Stimulated activated CD8-positive, alpha-beta memory T cell treated with anti-CD3 and anti-CD28 coated beads, Interleukin-7, amount 100 ng/mL, for 4 hours (primary cell): ENCODE measurements at regions not wholly inside any gene's neighbourhood (a gene's known extent, or its start where the extent isn't known, plus 50 kb on each side); places are given as distances from the start of the nearest gene placed in this dataset.

Experiments used
- DNase-seq, 2 donors: peaks; one replicate each; pipeline ENCODE4 v3.0.0-alpha.2; 2020; ENCODE audit warnings: low read depth in 2 of 2

DNA sequence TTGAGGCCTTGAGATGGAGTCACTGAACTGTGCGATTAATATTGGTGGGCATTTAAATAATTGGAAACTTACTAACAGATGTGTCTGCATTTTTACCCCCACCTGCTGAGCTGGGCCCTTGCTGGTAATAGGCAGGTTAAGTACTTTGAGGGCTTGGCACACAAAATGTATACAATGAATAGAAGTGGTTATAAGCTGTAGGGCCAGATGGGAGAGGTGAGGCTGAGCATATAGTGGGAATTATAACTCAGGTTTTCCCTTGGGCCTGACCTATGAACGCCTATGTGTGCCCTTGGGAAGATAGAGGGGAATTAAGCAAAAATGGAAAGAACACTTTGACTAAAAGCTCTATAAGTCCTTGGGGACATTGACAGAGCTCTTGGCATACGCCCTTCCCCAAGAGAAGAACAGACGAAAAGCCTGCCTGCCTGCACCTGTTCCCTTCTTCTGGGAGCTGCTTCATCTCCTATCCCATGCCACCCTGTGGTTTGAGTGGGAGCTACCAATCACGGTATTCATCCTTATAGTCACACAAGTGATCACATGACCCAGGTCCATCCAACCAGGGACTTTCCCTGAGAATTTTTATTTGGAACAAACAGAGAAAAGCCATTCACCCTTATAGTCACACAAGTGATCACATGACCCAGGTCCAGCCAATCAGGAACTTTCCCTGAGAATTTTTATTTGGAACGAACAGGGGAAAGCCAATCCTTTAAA is 260.7 kb upstream of the CSF3R start:
- no peak for DNase-seq

- DNase-seq = no peak
Measured at GRCh38 chr1:36741066-36741465, 258.4 kb upstream of the CSF3R start.

DNA sequence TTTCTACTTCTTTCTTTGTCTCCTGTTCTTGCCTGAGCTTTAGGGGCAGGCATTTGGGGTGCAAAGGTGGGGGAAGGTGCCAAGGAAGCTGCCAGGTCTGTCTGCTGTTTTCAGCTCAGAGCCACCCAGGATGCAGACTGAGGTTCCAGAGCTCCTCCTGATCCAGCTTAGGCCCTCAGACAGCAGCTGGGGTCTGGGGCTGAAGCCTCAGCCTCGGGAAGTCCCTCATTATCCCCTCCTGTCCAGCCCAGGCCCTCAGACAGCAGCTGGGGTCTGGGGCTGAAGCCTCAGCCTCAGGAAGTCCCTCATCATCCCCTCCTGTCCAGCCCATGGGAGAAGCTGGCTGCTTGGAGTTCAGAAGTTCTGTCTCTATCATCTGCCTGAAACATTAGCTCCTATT is 257.7 kb upstream of the CSF3R start:
- DNase-seq = no peak

DNA sequence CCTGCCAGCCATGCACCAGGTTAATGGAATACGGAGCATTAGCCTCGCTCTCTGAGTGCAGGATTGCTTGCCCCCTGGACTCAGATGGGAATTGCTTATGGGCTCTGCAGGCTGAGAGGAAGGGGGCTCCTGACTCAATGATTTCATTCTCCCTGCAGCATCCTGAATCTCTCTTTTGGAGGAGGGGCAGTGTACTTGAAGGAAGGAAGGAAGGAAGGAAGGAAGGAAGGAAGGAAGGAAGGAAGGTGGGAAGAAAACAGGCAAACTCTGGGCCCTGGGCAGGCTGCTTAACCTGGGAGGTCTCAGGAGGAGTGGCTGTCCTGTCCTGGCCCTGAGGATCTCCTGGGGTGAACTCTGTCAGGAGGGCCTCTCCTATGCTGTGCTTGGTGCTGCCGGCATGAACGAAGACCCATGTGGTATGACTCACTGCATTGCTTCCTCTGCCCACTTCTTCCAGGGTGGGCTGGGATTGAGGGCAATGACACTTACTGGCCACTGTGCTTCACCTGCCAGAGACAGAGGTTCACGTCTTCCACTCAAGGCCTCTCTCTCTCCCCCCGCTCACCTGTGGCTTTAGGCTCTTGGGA is 257.1 kb upstream of the CSF3R start:
- DNase-seq = no peak

GRCh38 chr1:36738245-36738644 is 255.5 kb upstream of the CSF3R start:
- DNase-seq = no peak

DNA sequence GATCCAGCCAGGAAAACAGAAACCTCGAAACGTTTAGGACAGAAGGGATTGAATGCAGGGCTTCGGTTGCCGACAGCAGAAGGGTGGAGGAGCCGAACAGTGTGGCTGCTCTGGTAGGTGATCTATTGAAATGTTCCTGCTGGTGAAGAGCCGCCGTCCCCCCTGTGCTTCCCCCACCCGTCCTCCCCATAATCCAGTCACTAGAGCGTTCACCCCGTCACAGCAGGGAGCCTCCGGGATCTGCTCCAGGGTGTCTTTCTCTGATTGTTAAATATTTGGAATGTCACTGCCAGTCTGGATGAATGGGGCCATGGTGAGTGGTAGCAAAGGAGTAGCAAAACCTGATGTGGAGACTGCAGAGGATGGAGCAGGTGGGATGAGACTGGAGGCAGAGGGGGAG is 255.1 kb upstream of the CSF3R start:
- no peak for DNase-seq

- DNase-seq = no peak
Measured at GRCh38 chr1:36737038-36737555, 254.4 kb upstream of the CSF3R start.

- no peak for DNase-seq
Measured at GRCh38 chr1:36735939-36736730, 253.4 kb upstream of the CSF3R start.

DNA sequence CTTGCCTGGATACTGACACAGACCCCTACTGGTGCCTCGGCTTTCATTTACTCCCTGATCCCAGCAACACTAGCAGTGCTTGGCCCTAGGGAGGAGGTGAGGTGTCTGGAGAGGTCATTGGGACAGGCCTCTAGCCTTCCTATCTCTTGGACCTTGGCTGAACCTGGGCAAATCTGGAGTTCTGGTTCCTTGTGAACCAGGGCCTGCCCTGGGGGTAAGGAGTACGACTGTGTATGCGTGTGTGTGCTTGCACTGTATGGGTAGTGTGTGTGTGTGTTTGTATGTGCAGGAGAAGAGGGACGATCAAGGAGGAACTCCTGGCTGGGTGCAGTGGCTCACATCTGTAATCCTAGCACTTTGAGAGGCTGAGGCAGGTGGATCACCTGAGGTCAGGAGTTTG is 252.7 kb upstream of the CSF3R start:
- DNase-seq = no peak

GRCh38 chr1:36734356-36734755 is 251.6 kb upstream of the CSF3R start:
- no peak for DNase-seq

DNA sequence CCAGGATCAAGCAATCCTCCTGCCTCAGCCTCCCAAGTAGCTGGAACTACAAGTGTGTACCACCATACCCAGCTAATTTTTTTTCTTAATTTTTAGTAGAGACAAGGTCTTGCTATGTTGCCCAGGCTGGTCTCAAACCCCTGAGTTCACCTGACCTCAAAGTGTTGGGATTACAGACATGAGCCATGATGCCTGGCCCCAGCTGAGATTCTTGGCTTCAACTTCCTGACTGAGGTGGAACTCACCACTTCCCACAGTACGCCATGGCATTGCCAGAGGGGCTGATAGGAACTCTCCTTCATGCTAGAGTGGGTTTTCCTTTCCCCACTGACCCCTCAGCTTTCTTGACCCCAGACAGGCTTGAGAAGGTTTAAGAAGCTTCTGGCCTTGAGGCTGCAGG is 251.0 kb upstream of the CSF3R start:
- DNase-seq = no peak

- DNase-seq = no peak
Measured at GRCh38 chr1:36732015-36732356, 249.3 kb upstream of the CSF3R start.

- no peak for DNase-seq
Measured at GRCh38 chr1:36731226-36732014, 248.7 kb upstream of the CSF3R start.

DNA sequence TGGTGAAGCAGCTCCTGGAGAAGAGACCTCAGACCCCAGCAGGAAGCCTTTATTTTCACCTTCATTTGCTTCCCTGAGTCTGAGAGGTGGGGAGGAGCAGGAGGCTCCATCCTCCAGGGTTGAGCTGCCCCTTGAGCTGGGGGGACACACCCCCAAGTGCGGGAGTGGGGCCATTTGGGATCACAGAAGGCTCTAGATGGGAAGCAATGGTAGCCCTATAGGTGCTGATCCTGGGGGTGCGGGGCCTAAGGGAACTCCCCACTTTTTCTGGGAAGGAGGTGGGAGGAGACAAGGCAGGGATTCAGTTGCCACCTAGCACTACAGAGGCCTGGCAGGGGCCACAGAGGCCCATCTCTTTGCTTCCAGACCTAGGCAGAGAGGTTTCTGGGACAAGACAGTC is 247.9 kb upstream of the CSF3R start:
- no peak for DNase-seq

- DNase-seq = no peak
Measured at GRCh38 chr1:36729716-36730510, 247.2 kb upstream of the CSF3R start.

DNA sequence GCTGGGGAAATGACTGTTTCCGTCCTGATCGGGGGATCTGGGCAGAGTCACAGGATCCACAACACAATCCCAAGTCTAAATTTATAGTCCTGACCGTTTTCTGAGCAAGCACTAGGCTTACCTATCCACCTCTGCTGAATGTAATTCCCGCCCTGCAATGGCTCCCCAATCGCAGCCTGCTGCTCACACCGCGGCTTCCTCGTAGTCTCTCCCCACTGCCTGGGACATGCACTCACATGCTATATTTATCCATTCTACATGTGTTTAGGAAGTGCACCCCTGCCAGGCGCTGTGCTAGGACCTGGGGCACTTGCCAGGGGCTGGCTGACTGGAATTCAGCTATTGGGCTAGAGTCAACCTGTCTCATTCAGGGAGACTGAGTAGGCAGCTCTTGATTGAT is 246.6 kb upstream of the CSF3R start:
- DNase-seq = no peak

DNA sequence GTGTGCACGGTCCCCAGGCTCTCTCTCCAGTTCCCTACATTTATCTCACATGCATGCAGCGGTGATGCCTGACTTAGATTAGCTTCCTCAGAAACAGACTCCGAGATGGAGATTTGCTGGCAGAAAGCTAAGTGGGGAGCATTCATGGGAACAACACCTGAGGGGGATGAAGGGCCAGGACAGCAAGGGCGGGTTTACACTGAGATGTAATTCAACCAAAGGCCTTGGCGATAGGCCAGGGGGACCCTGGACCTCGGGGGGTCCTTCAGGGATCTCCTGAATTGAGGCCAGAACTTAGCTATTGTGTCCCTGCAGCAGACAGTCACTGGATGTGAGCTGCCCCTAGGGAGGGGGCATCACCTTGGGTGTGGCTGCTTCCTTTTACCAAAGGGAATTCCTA is 246.1 kb upstream of the CSF3R start:
- no peak for DNase-seq

DNA sequence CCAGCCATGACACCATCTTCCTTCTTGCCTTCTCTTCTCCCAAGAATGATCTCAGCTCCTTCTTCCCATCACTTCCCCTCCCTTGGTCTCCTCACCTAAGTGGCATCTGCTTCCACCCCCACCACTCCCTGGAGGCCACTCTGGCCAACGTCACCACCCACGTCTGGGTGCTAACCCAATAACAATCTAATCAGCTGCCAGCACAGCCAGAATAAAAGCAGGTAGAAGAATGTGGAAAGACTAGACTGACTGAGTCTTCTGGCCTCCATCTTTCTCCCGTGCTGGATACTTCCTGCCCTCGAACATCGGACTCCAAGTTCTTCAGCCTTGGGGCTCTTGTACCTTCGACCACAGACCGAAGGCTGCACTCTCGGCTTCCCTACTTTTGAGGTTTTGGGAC is 245.3 kb upstream of the CSF3R start:
- DNase-seq = no peak

- no peak for DNase-seq
Measured at GRCh38 chr1:36725151-36725550, 242.4 kb upstream of the CSF3R start.

GRCh38 chr1:36723813-36724212 is 241.1 kb upstream of the CSF3R start:
- DNase-seq = no peak

DNA sequence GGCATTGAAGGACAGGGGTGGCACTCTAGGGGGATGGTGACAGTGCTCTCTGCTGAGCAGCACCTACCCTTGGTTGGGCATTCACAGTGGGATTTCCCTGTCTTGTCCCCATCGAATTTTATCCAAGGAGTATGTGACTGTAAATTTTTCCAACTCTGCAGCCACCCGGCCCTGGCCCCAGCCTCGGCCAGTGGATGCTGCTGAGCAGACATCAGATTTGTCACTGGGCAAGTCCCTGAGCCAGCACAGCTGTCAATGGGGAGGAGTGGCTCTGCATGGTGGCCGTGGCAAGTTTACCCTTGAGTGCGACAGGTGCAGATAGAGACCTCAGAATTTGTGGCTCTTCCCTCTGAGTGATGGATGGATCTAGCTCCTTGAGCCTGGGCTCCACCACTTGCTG is 240.2 kb upstream of the CSF3R start:
- no peak for DNase-seq
